Lower lobe of right lung (tissue), 2 donors: ENCODE measurements at regions not wholly inside any gene's neighbourhood (a gene's known extent, or its start where the extent isn't known, plus 50 kb on each side); places are given as distances from the start of the nearest gene placed in this dataset.

Experiments
- ATAC-seq, 2 donors: fragments of 200-7000 bp; cut with Tn5 transposase; one replicate each; pipeline ENCODE4 v1.9.1; 2020 to 2022; ENCODE audit warnings: mild to moderate bottlenecking in 2 of 2, moderate library complexity in 2 of 2
- DNase-seq: peaks from one replicate; pipeline ENCODE4 v3.0.0-alpha.2; 2020
- H3K27ac ChIP-seq: fragments of 200-600 bp; one replicate; pipeline ENCODE4 v1.8.0; 2022
- H3K27me3 ChIP-seq: fragments of 200-600 bp; one replicate; pipeline ENCODE4 v1.8.0; 2022; ENCODE audit warnings: low read depth
- H3K36me3 ChIP-seq: fragments of 200-600 bp; one replicate; pipeline ENCODE4 v1.8.0; 2022; ENCODE audit warnings: mild to moderate bottlenecking
- H3K4me1 ChIP-seq: fragments of 200-600 bp; one replicate; pipeline ENCODE4 v1.8.0; 2022
- H3K4me3 ChIP-seq: fragments of 200-600 bp; one replicate; pipeline ENCODE4 v1.8.0; 2022; ENCODE audit warnings: mild to moderate bottlenecking
- H3K9me3 ChIP-seq: fragments of 200-600 bp; one replicate; pipeline ENCODE4 v1.8.0; 2022
- CTCF ChIP-seq: fragments of 200-600 bp; IDR thresholded peaks from one replicate; pipeline ENCODE4 v1.8.0; 2022; ENCODE audit warnings: antibody characterized with exemption, mild to moderate bottlenecking
- intact Hi-C: fragments of 100-400 bp; cut with DNase I; formaldehyde crosslinking; loops from one replicate; pipeline ENCODE4 v1.11.0; 2022
- donor health status: DM: no; HTN: yes; CAD: no; lungs with severe emphysema.

- intact Hi-C loops = no loop called here
- no peak for DNase-seq
These were observed 537.9 kb downstream of the PTPRC start for GRCh38 chr1:199176713-199177112.

DNA sequence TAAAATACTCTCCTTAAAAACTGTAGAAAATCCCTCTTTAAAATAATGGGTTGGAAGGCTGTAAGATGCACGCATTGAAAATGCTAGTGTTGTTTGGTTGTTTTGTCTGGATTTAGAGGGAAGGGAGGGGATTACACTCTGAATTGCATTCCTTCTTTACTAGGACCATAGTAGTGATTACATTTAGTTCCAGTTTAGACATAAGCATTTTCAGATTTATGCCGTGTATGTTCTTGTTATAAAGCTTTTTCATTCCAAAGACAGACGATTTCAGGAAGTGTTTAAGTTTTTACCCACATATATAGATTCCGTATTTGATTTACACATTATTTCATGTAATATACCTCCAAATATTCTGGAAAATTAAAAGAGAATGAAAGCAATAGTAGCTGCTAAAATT, 538.4 kb downstream of the PTPRC start:
- Histone ChIP-seq H3K27ac (no peak overlapping the region), H3K4me1 (no peaks in the 10 kb centered on the region), H3K4me3 (no peak overlapping the region), H3K36me3 (no peaks in the 10 kb centered on the region), H3K27me3 (no peaks in the 10 kb centered on the region), H3K9me3 (no peaks in the 10 kb centered on the region)
- ATAC-seq = no peak
- TF ChIP-seq CTCF = no peak
- intact Hi-C loops = no loop called here
- no peak for DNase-seq

More at GRCh38 chr1:199176713-199177112, 537.9 kb downstream of the PTPRC start:
- no peak overlapping the region for H3K4me3 ChIP-seq
- H3K27me3 ChIP-seq = no peaks in the 10 kb centered on the region
- TF ChIP-seq CTCF = no peak
- H3K36me3 ChIP-seq = no peaks in the 10 kb centered on the region
- no peaks in the 10 kb centered on the region for H3K9me3 ChIP-seq
- H3K4me1 ChIP-seq = no peaks in the 10 kb centered on the region
- no peak for ATAC-seq
- H3K27ac ChIP-seq = no peak overlapping the region

- no peaks in the 10 kb centered on the region for H3K4me1 ChIP-seq
- no peaks in the 10 kb centered on the region for H3K9me3 ChIP-seq
- no peak for DNase-seq
- intact Hi-C loops = no loop called here
- no peak for TF ChIP-seq CTCF
- no peak overlapping the region for H3K4me3 ChIP-seq
- H3K36me3 ChIP-seq = no peaks in the 10 kb centered on the region
- H3K27me3 ChIP-seq = no peaks in the 10 kb centered on the region
- H3K27ac ChIP-seq = no peak overlapping the region
- ATAC-seq = no peak
These were observed 539.8 kb downstream of the PTPRC start for GRCh38 chr1:199178646-199179045.

- no peak for TF ChIP-seq CTCF
- Histone ChIP-seq H3K27me3 (no peaks in the 10 kb centered on the region), H3K9me3 (no peaks in the 10 kb centered on the region), H3K4me3 (no peak overlapping the region), H3K27ac (no peak overlapping the region), H3K4me1 (no peaks in the 10 kb centered on the region), H3K36me3 (no peaks in the 10 kb centered on the region)
- ATAC-seq = no peak
- intact Hi-C loops = no loop called here
- no peak for DNase-seq
These were observed 543.5 kb downstream of the PTPRC start for GRCh38 chr1:199182186-199182843.

GRCh38 chr1:199184180-199184579, 545.3 kb downstream of the PTPRC start:
- DNase-seq (no peak), ATAC-seq (no peak)
- Histone ChIP-seq H3K27ac (no peak overlapping the region), H3K4me1 (no peaks in the 10 kb centered on the region), H3K4me3 (no peak overlapping the region), H3K36me3 (no peaks in the 10 kb centered on the region), H3K9me3 (no peaks in the 10 kb centered on the region), H3K27me3 (no peaks in the 10 kb centered on the region)
- intact Hi-C loops = no loop called here
- no peak for TF ChIP-seq CTCF

DNA sequence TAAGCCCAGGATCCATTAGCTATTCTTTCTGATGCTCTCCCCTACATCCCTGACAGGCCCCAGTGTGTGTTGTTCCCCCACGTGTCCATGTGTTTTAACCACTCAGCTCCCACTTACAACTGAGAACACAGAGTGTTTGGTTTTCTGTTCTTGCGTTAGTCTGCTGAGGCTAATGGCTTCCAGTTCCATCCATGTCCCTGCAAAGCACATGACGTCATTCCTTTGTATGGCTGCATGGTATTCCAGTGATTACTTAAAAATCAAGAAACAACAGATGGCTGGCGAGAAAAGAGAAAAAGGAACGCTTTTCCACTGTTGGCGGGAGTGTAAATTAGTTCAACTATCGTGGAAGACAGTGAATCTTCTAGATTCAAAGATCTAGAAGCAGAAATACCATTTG, 556.0 kb downstream of the PTPRC start:
- no peak for TF ChIP-seq CTCF

More for the DNA sequence above, 556.0 kb downstream of the PTPRC start:
- H3K27me3 ChIP-seq = no peaks in the 10 kb centered on the region
- H3K36me3 ChIP-seq = no peaks in the 10 kb centered on the region
- DNase-seq (no peak), ATAC-seq (no peak)
- no peak overlapping the region for H3K27ac ChIP-seq
- no peaks in the 10 kb centered on the region for H3K9me3 ChIP-seq
- intact Hi-C loops = no loop called here
- no peaks in the 10 kb centered on the region for H3K4me1 ChIP-seq
- H3K4me3 ChIP-seq = no peak overlapping the region
